ENCODE measurements at regions not wholly inside any gene's neighbourhood (a gene's known extent, or its start where the extent isn't known, plus 50 kb on each side); places are given as distances from the start of the nearest gene placed in this dataset.

GRCh38 chr12:77569876-77570275, 260.8 kb upstream of the NAV3 start:
- no peak for DNase-seq

GRCh38 chr12:77560714-77561113, 270.0 kb upstream of the NAV3 start:
- no peak for DNase-seq

DNA sequence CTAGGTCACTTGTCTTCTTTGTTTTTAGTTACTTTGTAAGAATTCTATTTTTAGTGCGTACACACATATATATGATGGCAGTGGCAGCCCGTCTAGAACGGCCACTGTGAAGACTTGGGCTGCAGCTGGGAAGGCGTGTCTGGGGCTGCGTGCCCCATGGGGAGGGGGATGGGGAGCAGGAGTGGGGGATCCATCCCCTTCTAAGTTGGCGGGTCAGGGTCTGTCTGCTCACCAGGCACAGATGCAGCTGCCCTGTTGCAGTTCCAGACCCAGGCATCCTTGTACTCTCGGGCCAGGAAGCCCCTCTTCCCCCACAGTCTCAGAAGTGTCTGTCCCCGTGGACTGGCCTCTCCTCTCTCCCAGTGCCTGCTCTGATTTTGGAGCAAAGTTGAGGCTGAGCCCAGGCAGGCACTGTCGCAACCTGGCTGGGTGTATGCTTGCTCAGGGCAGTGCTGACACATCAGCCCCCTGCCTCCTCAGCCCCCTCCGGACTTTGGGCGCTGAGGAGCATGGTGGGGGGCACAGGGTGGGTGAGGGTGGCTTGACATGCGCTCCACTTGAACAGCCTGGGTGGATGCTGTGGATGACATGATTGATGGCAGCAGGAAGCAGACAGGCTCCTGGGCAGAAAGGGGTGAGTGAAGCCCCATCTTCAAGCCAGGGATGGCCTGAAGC, 271.2 kb upstream of the NAV3 start:
- no peak for DNase-seq

- no peak for DNase-seq
Measured at GRCh38 chr12:77555074-77555473, 275.6 kb upstream of the NAV3 start.

DNA sequence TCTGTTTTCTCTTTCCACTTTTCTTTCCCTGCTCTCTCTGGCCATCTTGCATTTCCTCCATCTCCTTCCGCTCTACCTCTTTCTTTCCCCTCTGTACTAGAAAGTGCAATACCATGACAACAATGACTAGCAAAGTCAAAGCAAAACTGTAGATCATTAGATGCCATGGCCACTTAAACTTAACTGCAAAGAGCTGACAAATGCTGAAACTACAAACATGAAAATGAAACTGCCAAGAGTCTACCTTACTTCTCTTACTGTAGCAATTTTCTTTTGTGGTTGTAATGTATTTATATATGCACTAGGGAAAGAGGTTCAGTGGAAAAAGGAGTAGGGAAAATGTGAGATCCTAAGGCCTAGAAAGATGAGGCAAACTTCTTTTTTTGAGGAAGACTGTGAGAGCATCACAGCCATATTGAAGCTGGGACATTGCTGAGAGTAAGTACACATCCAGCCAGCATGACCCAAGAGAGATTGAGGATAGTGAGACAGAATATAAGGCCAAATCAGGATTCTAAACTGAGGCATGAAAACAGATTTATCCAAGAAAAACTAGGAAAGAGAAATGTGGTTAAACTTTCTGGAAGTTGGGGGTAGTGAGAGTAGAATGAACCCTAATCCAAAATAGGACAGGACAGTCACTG, 276.6 kb upstream of the NAV3 start:
- DNase-seq = peak in 1 of 5 experiments; percentile 62

- DNase-seq = no peak
Measured at GRCh38 chr12:77549383-77550128, 281.1 kb upstream of the NAV3 start.

DNA sequence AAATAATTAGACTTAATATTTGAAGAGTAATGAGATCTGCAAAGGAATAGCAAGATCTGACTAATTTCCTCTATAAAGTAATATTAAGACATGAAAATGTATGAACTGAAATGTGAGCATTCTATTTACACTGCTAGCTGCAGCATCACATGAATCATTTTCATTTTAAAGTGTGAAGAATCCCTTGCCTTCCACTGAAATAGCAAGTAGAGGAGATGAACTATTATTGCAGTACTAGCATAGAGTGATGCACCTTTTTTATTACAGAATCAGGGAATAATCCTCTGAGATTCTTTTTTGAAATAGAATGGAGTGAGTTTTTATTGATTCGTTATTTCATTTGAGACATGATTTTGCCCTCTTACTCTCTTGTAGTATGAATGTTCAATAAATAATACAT, 281.9 kb upstream of the NAV3 start:
- DNase-seq = no peak

DNA sequence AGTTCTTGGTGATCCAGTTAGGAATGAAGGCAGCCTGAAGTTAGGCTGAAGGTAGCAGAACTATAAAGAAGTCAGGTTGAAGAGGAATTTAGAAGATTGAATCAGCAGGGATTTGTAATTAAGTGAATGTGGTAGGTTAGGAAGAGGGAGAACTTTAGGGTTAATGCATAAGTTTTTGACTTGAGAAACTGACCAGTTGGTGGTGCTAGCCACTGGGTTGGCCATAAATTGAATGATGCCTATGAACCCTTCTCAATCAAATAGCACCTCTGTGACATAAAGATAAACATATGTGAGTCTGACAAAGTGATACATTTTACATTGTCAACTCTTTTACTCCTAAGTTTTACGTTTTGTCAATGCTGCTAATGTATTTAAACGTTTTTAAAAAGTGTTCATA, 290.6 kb upstream of the NAV3 start:
- DNase-seq = no peak

DNA sequence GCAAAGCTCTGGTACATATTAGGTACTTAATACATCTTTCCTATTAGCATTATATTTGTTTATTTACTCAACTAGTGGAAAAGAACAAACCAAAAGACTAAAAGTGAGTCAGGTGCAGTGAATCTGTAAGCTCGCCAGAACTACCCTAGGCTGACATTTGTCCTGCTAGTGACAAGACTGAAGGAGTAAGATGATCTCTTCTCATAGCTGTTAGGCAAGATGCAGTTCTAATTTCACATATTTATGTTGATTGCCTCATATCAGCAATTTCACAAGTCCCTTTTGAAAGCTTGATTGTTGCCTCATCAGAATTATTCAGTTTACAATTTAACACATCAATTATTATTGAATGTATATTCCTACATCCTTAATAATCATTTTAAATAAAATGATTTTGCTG, 293.0 kb upstream of the NAV3 start:
- no peak for DNase-seq

DNA sequence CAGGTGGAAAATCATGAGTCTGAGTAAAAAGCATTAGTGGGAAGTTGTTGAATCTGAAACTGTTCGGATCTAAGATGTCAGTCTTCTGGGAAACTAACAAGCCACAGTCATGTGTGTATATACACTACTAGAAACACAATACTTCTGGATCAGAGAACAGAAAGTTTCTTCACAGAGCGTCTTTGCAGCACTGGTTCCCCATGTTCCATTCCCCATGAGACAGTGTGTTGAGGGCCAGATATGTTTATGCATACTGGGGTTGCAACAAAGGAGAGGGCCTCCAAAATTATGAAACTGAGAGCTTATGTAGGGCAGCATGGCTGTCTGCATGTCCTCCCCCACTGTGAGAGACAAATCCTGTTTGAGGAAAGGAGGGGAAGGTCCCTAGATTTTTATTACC, 295.0 kb upstream of the NAV3 start:
- DNase-seq = no peak

DNA sequence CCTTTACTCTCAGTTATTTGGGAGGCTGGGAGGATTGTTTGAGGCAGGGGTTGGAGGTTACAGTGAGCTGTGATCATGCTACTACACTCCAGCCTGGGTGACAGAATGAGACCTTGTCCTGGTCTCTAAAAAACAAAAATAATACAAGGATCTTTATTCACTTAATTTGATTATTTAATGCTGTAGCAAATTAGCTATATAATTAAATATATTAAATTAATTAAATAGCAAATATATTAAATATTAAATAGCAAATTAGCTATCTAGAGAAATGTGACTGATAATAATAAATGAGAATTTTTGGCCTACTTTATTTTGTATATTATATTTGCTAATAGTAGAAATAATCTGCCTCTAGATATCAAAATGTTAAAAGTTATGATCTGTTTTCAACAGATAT, 298.8 kb upstream of the NAV3 start:
- no peak for DNase-seq

GRCh38 chr12:77522247-77522646, 308.4 kb upstream of the NAV3 start:
- DNase-seq = no peak

DNA sequence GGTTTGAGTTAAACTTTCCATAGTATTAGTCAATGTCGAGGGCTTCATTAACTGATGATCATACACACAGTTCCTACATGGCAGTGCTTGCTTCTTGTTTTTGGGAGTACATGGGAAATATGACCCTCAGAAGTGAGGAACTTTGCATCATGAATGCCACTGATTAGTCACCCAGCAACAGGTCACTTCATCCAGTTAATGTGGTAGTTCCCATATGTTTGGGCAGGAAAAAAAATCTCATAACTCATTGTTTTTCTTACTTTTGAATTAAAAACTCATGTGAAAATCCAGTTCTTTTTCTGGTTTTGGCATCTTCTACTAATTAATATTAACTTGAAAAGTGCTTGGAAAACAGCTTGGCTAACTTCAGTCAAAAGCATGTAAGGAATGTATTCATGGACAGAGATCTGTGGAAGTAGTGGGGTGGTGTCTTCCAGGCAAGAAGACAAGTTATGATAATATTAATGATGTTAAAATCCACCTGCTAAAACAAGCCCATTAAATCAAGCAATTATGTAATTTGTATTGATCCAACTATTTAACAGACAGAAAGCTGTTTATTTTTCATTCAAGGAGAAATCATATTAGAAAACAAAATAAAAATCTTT, 309.1 kb upstream of the NAV3 start:
- DNase-seq = no peak

- DNase-seq = no peak
Measured at GRCh38 chr12:77514511-77514910, 316.2 kb upstream of the NAV3 start.

- DNase-seq = no peak
Measured at GRCh38 chr12:77510985-77511384, 319.7 kb upstream of the NAV3 start.

- DNase-seq = no peak
Measured at GRCh38 chr12:77504466-77504865, 326.2 kb upstream of the NAV3 start.

GRCh38 chr12:77500089-77500488, 330.6 kb upstream of the NAV3 start:
- no peak for DNase-seq

DNA sequence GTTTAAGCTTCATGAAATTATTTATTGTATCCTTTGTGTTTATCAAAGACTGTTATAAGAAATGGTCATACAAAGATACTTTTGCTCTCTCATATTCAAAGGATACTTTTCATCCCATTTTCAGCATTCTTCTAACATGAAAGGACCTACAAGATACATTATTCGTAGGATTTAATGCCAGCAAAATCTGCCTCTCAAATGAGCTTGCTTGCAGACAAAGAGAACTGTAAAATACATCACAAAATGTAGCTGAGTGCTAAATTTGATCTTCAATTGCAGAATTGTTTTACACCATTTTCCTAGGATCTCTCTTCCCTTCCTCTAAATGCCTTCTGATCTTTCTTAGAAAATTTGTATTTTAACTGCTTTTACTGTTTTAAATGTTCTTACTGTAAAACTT, 333.0 kb upstream of the NAV3 start:
- no peak for DNase-seq

GRCh38 chr12:77496714-77497113, 334.0 kb upstream of the NAV3 start:
- no peak for DNase-seq

GRCh38 chr12:77494296-77494695, 336.4 kb upstream of the NAV3 start:
- DNase-seq = no peak

DNA sequence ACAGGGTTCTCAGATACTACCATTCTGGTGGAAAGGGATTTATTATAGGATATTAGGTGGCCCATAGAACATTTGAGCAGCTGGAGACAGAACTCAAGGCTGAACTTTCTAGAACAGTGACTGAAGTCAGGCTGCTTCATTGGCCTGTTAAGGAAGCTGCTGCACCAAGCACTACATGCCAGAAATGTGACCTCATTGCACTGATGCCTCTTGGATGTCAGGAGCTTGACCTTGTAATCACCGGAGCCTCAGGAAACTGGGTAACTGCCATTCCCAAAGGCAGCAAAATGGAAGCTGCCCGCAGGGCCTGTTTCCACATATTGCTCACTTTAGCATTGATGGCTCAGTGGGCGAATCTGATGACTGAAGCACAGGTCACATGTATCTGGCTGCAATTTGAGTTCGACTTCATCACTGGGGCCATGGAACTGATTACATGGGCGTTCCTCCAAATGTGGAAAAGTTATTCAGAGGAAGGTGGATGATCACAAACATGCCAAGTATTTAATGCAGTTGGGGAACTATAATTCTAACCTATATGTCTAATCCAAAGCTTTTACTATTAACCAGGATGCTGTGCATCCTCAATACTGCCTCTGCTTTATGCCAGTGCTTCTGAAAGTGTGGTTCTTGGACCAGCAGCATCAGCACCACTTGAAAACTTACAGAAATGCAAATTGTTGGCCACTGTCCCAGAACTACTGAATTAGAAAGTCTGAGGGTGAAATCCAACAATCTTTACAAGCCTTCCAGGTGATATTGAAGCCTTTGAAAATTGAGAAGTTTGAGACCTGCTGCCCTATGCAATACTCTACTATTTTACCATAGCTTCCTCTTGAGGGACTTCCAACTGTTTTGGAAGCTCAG, 337.2 kb upstream of the NAV3 start:
- DNase-seq = no peak

DNA sequence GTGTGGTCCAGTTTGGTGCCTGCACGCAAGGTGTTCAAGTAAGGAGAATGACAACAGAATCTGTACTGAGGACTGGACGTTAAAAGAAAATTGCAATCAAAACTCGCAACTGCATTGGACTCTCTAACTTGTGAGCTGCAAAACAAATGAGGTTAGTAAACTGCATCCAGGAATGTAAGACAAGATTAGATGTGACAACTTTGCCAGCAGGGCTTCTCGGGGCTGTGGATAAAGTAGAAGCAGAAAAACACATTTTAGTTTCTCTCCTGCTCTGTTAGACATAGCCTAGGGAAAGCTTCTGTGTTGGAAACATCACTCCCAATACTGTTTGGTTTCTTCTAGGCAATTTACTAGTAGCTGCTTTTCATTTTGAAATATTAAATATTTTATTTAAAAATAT, 338.2 kb upstream of the NAV3 start:
- DNase-seq = no peak
